Fibroblast of skin of left biceps (primary cell): ENCODE measurements at regions not wholly inside any gene's neighbourhood (a gene's known extent, or its start where the extent isn't known, plus 50 kb on each side); places are given as distances from the start of the nearest gene placed in this dataset.
"Not testable (repeated sequence)": the region's sequence is repeated elsewhere in the genome, so short reads cannot be mapped to it uniquely, and the experiment has no call there.

Experiments
- DNase-seq, 2 experiments: peaks; one replicate each; pipeline ENCODE4 v3.0.0-alpha.2; 2013; ENCODE audit warnings: low read depth in 2 of 2

DNA sequence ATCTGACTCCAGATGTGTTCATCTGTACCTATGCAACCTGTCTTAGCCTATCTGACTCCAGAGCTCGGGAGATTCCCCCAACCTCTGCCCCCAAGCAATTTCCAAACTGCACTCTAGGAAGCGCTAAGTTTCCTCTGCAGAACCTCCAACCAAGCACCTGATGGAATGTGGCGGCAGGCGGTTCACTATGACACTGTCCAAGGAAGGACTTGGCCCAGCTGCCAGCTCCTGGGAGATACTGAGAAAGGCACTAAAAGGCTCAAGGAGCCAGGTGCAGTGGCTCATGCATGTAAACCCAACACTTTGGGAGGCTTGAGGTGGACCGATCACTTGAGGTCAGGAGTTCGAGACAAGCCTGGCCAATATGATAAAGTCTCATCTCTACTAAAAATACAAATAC is 244.0 kb downstream of the BCL11B start:
- DNase-seq = no peak

DNA sequence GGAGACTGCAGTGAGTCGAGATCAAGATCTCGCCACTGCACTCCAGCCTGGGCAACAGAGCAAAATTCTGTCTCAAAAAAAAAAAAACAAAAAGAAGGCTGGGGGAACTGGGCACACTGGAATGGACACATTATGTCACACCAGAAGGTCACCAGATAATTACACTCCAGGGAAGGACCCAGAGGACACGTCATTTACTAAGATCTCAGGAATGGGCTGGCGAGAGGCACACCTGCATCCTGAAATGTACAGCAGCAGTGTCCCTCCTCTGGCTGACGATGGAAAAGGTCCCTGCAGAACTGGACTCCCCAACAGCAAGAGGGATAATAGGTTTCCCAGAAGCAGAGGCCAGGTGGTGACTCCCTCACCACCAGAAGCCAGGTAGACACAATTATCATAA is 243.5 kb downstream of the BCL11B start:
- DNase-seq = no peak

DNA sequence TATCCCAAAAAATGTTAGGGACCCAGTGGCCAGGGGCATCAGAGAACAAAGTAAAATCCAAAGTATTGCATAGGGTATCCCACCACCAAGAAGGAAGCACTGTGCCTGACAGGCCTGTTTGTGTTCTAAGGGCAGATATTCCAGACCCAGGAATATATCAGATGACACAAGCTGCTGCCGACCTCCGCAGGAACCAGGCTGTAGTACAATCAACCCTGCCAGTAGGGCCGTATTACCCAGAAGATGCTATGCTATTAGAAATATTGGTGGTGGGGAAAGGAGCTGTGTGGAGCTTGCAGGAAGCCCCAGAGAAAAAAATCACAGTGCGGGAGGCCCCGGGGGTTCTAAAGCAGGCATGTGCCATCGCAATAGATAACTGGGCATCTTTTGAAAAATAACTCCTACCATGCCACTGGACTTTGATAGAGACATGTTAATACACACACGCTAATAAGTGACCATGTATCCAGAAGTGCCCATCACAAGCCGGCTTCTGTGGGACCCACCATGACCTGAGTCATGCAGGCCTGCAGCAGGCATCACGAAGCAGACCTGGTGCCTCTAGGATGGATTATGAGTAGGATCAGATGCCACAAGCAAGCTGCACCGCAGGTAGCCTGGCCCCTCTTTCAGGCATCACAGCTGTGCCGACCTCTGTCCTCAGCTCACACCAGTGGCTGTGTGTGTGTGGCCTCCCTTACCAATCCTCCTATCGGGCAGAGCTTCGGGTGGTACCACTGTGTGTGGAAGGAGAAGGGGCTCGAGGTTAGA is 242.7 kb downstream of the BCL11B start:
- DNase-seq = no peak

DNA sequence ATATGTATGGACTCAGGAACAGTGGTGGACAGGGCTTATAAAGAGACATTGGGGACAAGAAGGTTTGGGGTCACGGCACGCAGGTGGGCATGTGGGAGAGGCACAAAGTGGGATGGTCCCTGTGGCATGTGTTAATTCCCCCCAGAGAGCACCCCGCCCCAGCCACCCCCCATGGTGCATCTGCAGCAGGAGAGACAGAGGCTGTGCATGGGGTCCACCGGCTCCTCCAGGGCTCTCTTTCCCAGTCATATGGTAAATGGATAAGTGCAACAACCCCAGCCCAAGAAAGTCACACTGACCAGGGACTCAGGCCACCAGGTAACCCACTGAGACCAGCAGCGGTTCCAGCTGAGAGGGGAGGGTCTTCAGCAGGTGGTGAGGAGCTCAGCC is 242.1 kb downstream of the BCL11B start:
- DNase-seq = no peak

DNA sequence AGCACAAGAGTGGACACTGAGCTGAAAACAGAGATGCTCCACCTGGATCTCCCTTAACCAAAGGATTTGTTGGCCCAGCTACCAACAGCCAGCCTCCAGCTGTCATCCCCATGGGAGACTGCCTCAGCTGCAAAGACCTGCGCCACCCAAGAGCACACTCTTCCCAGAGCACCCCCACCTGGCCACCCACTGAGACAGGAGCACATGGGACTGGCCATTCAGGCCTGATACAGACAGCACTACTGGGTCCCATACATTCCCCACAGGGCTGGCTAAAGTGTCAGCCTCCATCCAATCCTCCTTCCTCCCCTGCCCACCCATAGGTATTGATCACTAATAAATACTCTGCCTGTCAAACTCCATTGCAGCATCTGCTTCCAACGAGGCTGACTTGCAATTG is 241.5 kb downstream of the BCL11B start:
- DNase-seq = no peak

DNA sequence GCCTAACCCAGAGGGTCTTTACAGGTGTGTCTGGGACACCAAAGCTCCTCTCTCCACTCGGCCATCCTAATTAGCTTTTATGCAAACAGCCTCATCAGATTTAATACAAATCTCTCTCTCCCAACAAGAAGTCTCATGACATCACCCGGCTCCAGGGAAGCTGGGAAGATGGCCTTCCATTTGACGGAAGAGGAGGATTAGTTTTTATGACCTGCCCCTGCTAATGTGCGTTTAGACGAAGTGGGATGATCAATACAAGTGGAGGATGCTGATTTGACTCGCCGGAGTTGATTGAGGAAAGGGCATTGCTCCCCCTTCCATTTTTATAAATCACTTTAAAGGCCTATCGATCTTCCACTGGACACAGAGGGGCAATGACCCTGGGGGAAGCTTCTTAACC is 239.2 kb downstream of the BCL11B start:
- no peak for DNase-seq

DNA sequence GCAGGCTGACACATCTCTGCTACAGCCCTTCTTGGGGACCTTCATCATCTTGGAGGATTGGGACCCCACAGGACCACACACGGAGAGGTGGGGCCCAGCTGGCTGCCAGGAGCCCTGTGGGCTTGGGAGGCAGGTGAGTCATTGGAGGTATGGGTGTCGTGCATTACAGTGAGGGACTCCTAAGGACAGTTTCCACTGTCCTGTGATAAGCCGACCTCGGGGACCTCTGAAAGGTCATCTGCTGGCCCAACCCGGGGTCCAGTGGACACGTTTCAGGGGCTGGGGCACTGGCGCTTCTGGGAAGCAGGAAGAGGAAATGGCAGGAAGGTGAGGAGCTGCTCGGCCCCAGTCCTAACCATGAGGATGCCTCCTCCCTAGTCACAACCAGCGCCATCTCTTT is 238.0 kb downstream of the BCL11B start:
- DNase-seq = no peak

DNA sequence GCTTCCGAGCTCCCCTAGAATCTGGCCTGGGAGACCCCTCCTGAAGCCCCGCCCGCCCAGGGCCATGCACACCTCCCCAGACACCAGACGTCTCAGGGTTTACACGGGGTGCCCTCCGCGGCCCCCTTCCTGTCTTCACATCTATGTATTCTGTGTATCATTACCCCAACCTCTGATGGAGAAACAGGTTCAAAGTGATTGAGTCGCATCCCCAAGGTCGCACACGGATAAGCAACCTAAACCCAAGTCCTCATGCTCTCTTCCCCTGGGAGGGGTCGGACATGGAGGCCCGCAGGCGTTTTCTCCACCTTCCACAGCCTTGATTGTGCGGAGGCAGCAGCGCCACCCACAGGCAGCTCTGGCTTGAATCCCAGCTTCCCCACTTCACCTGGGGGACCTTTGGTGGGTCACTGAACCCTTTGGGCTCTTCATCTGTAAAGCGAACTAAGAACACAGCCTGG is 237.3 kb downstream of the BCL11B start:
- no peak for DNase-seq

DNA sequence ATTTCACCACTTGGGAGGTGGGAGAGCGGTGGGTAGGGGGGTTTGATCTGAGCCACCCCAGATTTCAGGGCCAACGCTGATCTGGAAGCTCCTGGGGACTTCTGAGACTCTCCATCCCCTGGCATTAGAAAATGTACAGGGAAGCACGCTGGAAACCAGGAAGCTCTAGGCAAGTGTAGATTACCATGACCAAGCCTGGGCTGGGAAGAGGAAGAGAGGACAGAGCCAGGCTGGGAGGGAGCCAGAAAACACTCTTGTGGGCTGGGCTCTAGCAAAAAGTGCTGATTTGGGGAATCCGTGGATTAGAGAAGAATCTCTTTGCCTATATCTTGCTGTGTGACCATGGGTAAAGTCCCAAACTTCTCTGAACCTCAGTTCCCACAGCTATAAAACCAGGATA is 236.7 kb downstream of the BCL11B start:
- DNase-seq = peak in 1 of 2 experiments; percentile 10

DNA sequence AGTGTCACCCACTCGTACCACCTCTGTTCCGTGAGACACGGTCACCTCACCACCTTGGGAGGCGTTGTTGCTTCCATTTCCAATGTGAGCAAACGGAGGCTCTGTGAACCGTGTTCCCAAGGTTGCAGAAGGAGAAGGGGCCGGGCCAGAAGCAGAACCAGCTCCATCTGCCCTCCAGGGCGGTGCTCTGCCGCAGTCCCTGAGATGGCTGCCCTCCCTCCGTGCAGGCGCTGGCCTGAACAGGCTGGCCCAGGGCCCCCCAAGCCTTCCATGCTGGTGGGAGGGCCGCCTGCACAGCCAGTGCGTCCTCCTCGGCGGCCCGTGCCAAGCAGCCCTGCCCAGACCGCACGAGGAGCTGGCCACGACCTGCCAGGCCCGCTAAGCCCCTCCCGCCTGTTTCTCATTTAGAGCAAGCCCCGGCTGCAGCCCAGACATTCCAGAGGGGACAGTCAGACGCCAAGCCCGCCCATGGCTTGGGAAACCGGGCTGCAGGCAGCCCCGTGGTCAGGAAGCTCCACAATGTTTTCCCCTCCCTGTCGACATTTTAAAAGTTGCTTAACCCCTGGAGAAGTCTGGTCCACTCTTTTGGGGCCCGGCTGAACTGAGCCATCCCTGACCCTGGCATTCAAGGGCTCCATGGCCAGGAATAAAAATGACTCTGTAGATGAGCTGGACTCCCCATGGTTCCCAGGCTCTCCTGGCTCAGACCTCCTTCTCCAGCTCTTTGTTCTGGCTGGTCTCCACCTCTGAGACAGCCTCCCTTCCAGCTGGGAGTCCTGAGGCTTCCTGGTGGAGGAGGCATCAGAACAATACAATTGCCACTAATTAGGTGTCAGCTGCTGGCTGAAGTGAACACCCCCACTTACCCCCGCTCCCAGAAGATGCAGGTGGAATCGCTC is 236.0 kb downstream of the BCL11B start:
- peak; percentile 86 to 88 for DNase-seq

DNA sequence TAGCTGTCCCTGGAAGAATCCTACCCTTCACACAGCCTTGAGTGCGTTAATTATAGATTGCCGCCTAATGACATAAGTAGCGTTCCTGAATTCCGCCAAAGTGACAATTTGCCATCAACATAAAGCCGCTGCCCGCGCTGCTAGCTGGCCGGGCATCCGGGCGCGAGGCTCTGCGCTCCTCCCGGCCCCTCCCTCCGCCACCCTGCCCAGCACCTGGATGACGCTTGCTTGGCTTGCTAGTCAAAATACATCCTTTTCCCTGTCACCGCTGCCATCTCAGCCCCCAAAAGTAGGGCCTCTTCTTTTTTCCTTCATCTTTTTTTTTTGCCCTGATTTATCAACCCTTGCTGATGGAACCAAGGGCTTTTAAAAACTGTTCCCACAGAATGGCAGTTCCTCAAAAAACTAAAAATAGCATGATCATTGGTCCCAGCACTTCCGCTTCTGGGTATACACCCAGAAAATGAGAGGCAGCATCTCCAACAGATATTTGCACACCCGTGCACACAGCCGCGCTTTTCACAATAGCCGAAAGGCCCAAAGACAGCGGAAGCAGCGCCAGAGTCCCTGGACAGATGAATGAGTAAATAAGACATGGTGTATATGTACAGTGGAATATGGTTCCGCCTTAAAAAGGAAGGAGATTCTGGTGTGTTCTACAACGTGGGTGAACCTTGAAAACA is 235.2 kb downstream of the BCL11B start:
- DNase-seq = no peak

DNA sequence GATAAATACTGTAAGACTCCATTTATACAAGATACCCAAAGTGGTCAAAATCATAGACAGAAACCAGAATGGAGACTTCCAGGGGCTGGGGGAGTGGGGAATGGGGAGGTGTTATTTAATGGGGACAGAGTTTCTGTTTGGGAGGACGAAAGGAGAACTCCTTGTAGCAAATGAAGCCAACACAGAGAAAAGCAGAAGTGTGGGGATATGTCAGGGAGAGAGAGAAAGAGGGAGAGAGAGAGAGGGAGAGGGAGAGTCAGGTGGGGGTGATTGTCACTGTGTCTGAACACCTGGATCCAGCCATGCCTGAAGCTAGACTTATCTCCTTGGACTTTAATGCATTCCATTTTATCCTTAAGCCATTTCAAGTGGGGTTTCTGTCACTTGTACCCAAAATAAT is 234.7 kb downstream of the BCL11B start:
- DNase-seq = not testable (repeated sequence)

DNA sequence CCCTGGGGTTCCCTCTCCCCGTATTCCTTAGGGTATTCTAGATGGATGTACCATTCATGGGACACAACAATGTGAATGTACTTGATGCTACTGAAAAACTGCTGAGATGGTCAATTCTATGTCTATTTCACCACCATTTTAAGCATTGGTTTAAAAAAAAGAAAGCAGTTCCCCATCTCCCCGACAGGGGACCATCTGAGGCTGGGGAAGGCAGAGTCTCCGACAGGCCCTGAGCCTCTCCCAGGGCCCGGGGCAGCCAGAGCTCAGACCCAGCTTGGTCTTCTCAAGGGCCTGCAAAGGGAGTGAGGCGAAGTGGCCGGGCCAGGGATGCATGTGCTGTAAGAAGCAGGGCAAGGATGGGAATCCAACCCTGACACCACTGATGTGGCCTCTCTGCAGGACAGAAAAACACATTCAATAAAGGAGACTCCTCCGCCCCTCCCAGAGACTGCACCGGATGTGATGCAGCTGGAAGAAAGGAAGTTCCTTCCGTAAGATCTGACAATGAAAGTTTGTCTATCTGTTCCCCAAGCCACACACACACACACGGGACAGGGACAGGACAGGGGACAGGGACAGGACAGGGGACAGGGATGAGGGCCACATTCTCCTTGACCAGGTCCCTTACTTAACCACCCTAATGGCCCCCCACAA is 234.1 kb downstream of the BCL11B start:
- DNase-seq = no peak

DNA sequence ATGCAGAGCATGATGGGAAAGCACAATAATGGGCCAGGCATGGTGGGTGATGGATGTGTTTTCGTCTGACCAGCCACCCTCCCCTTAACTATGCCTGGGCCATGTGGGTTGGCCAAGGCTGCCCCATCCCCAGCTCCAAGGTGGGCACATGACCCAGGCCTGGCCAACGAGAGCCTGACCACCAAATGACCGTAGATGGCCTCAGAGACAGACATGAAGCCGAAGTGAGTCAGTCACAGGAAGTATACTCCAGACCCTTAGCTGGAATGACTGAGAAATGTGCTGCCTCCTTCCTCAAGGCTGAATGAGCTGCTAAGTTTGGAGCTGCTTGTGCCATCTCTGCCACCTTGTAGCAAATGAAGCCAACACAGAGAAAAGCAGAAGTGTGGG is 233.6 kb downstream of the BCL11B start:
- no peak for DNase-seq

DNA sequence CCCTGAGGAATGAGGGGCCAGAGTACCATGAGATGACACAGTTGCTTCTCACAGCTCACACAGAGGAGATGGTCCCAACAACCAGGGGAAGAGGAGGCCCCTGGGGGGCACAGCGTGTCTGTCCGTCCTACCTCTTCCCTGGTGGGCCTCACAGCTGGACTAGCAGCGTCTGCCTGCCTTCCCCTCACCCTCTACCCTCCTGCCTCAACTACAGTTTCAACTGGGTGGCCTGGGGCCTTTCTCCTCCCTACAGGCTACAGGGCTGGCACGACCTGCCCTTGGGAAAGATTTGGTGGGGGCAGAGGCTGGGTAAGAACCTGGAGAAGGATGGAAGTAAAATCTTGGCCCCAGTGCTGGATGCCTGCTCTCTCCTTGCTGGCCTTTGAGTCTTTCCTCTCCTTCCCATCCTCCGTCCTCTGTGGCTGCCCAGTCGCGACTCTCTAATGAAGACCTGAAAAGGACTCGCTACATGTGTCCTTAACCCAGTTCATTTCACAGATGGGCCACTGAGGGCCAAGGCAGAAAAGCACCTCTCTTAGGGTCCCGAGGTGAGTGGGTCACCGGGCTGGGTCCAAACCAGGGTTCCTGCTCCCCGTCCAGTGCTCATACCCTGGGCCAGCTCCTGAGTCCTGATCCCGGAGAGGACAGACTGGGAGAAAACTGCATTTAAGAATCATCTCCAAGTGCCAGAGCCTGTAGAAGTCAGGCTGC is 232.5 kb downstream of the BCL11B start:
- DNase-seq = no peak

DNA sequence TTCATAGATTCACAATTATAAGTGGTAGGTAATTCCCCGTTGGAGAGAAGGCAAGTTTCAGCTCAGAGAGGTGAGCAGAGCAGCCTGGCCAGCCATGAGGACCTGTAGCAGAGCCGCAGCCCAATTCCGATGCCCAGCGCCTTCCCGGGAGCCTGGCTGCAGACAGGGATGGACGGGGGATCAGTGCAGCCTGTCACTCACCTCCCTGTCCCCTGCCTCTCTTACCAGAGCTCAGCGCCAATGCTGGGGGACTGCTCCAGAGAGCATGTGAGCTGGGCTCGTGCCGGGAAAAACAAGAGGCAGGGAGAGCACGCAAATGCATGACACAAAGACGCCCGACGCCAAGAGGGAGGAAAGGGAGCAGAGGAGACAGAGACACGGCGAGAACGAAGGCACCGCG is 231.9 kb downstream of the BCL11B start:
- no peak for DNase-seq

DNA sequence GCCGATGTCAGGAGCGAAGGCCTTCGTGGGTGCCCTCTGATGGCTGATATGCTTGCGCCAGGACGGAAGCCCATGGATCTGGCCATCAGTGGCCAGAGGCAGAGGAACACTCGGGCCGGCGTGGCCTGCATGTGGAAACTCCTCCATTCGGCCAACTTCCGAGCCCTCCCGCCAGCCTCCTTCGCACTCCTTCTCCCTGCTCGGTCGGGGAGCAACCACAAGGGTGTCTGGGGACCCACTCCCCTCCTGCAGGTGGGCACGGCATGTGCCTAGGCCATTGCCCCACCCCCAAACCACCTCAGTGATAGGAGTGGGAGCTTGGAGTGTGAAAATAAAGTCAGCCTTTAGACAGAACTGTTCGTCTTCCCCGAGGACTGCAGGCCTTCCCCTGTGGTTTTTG is 231.3 kb downstream of the BCL11B start:
- no peak for DNase-seq

DNA sequence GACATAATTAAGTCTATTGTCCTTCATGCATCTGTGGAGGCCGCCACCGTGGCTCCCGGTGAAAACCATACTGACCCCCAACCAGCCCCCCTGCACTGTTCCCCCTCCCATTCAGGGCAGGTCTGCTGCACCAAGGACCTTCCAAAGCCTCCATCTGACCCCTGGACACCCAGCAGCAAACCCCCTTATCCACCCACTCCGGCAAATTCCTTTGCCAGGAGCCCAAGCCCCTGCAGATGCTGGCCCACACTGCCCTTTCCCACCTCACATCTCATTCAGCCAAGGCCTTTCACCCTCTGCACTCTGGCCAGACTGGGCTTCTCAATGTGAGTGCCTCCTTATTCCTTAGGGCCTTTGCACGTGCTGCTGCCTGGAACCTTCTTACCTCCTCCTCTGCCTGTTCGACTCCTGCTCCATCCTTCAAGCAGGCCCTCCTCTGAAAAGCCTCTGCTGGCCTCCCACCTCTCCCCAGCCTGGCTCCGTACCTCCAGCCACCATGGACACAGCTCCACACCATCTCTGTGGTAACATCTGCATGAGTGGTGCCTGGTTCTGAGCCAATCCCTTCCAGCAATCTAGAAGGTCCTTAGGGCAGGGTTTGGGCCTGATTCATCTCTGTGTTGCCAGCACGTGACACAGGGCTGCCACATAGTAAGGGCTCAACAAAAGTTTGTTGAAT is 230.7 kb downstream of the BCL11B start:
- no peak for DNase-seq

DNA sequence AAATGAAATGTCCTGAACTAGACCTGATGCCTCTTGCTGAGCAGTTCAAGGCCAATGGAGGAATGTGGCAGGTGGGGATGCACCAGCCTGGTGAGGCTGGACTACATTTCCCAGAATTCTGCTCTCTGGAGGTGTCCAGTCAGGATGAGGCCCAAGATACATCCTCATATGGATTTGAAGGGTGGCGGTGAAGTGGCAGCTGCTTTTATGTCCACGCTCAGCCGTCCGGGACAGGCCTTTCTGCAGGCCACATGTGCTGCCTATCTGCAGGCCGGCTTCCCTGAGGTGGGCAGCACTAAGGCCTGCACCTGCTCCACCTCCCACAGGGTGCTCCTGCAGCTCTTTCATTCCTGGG is 230.2 kb downstream of the BCL11B start:
- DNase-seq = no peak

DNA sequence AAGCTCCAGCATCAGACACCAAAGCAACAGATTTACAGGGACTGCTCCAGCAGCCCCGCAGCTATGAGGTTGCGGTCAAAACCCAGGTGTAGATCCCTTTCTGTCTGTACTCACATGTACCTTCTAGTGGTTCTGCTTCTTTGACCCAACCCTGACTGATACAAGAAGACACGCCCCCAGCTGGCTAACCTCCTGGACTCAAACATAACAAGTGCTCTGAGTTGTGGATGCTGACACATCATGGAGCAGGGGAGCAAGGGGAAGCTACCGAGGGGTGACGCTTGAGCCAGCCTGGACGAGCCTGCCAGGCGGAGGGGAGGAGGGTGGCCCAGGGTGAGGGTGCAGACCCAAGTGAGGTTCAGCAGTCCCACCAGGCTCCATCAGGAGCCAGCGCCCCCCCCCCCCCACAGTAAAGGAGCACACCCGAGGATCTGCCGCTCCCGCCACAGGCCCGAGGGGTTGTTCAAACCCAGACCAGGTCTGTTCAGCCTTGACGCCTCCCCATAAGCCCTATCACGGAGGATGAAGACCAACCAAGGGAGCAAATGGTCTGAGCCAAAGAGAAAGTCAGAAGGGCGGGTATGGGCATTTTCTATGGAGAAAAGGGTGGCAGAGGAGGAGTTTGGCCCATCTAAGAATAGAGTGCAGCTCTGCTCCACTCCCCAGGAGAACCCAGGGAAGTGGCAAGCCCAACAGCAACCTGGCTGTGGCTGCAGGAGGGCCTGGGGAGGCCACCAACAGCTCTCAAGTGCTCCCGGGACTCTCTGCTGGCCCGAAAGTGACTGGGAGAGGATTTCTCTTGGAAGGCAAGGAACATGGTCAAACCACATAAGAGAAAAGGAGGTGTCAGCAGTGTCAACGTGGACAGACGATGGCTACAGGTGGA is 229.4 kb downstream of the BCL11B start:
- no peak for DNase-seq
